HEK293 (cell line): ENCODE measurements at regions not wholly inside any gene's neighbourhood (a gene's known extent, or its start where the extent isn't known, plus 50 kb on each side); places are given as distances from the start of the nearest gene placed in this dataset.
"Not testable (repeated sequence)": the region's sequence is repeated elsewhere in the genome, so short reads cannot be mapped to it uniquely, and the experiment has no call there.

Experiments used
- ATF2 ChIP-seq: fragments of 450-650 bp; formaldehyde crosslinking; IDR thresholded peaks from 2 replicates; pipeline ENCODE4 v1.5.1; 2016; ENCODE audit warnings: missing biosample characterization, missing genetic modification characterization, low read depth
- CTCF ChIP-seq: fragments of 450-650 bp; formaldehyde crosslinking; IDR thresholded peaks from 2 replicates; pipeline ENCODE4 v1.5.1; 2016; ENCODE audit warnings: missing biosample characterization, missing genetic modification characterization
- IKZF3 ChIP-seq: fragments of 450-650 bp; IDR thresholded peaks from 2 replicates; pipeline ENCODE4 v1.5.0; 2018; ENCODE audit warnings: missing biosample characterization, mild to moderate bottlenecking, missing genetic modification characterization, moderate library complexity
- PRDM4 ChIP-seq: fragments of 450-650 bp; formaldehyde crosslinking; IDR thresholded peaks from 2 replicates; pipeline ENCODE4 v1.5.1; 2017; ENCODE audit warnings: missing biosample characterization, missing genetic modification characterization
- REST ChIP-seq: fragments of 450-650 bp; formaldehyde crosslinking; IDR thresholded peaks from 2 replicates; pipeline ENCODE4 v1.5.1; 2016; ENCODE audit warnings: missing biosample characterization, missing genetic modification characterization
- TCF7L2 ChIP-seq: IDR thresholded peaks from 2 replicates; pipeline ENCODE4 v1.6.1; 2011; ENCODE audit warnings: low read depth, mild to moderate bottlenecking, inconsistent platforms, low read length, moderate library complexity, borderline replicate concordance
- ZBTB11 ChIP-seq: fragments of 450-650 bp; formaldehyde crosslinking; conservative IDR thresholded peaks from 2 replicates; pipeline ENCODE4 v1.5.1; 2016; ENCODE audit warnings: low read depth, missing biosample characterization, missing genetic modification characterization
- ZBTB8A ChIP-seq: fragments of 450-650 bp; formaldehyde crosslinking; IDR thresholded peaks from 2 replicates; pipeline ENCODE4 v1.5.1; 2016; ENCODE audit warnings: missing biosample characterization, missing genetic modification characterization
- ZNF121 ChIP-seq: fragments of 450-650 bp; formaldehyde crosslinking; IDR thresholded peaks from 2 replicates; pipeline ENCODE4 v1.5.1; 2016; ENCODE audit warnings: missing biosample characterization, missing genetic modification characterization
- ZNF221 ChIP-seq: fragments of 450-650 bp; formaldehyde crosslinking; IDR thresholded peaks from 2 replicates; pipeline ENCODE4 v1.5.1; 2017; ENCODE audit warnings: missing biosample characterization, missing genetic modification characterization, borderline replicate concordance
- ZNF560 ChIP-seq: fragments of 450-650 bp; formaldehyde crosslinking; IDR thresholded peaks from 2 replicates; pipeline ENCODE4 v1.5.1; 2017; ENCODE audit warnings: missing biosample characterization, missing genetic modification characterization, borderline replicate concordance
- ZNF768 ChIP-seq: fragments of 450-650 bp; formaldehyde crosslinking; IDR thresholded peaks from 2 replicates; pipeline ENCODE4 v1.5.1; 2018; ENCODE audit warnings: missing biosample characterization, mild to moderate bottlenecking, missing genetic modification characterization

- not testable (repeated sequence) for TF ChIP-seq ZBTB8A; ZNF560 (tag by site-specific recombination); TCF7L2; CTCF; ZNF121; ZNF768 (tag by site-specific recombination); REST; ZBTB11 (tag by site-specific recombination); PRDM4 (tag by site-specific recombination); ATF2 (tag by site-specific recombination); IKZF3; ZNF221 (tag by site-specific recombination)
Measured at GRCh38 chr1:173330952-173331548, 123.9 kb upstream of the TNFSF4 start.
